ENCODE measurements at regions not wholly inside any gene's neighbourhood (a gene's known extent, or its start where the extent isn't known, plus 50 kb on each side); places are given as distances from the start of the nearest gene placed in this dataset.

DNA sequence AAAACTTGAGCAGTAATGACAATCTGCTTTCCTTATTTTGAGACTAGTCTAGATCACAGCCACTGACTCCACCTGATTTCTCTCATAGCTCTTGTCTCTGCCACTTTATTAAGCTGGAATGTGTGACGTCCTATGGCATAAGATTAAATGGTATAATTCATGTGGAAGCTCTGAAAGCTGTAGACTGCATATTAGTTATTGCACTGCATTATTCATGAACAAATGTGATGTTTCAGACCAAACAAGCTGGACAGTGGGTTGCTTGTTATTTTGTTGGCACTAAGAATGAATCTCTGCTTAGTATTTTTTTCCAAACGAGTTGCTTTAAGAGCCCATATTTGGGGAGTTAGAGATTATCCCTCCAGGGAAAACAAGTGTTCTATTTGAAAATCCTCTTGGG is 1218.5 kb downstream of the SUCLG1 start:
- intact Hi-C loops (cut with micrococcal nuclease): no loop called here
- no TSS peak for BruUV-seq (replicated peaks)

More for the DNA sequence above, 1218.5 kb downstream of the SUCLG1 start:
- DNase-seq (ENCODE audit: extremely low read depth in 1 of 4, low spot score in 3 of 4): no peak
- H3K4me3 ChIP-seq: no peak overlapping the region
- in situ Hi-C loops (cut with MboI): no loop called here
- H3K9ac ChIP-seq (ENCODE audit: insufficient read depth in 1 of 2, low read depth in 2 of 2, low read length in 2 of 2): no peak overlapping the region
- no peaks in the 10 kb centered on the region for H4K20me1 ChIP-seq (replicated peaks; ENCODE audit: control insufficient read depth, insufficient read depth, low read length)
- H3K9me3 ChIP-seq (replicated peaks; ENCODE audit: control insufficient read depth, insufficient read depth, low read depth, low read length): no peaks in the 10 kb centered on the region
- no peak overlapping the region for H3K4me2 ChIP-seq (ENCODE audit: insufficient read depth, low read length)
- 0% methylated on average over 2 of the region's 2 CpGs for WGBS (ENCODE audit: insufficient coverage, low coverage, missing lambda C conversion rate)
- no peak for ATAC-seq
- no peak overlapping the region for H2AFZ ChIP-seq (ENCODE audit: low read depth, low read length)
- no peaks in the 10 kb centered on the region for H3K79me2 ChIP-seq (ENCODE audit: control insufficient read depth, insufficient read depth, low read length)
- TF ChIP-seq CBX1 (IDR thresholded peaks at IDR 0.05; ENCODE audit: low read depth): no peak
- TF ChIP-seq, protein P1, sequence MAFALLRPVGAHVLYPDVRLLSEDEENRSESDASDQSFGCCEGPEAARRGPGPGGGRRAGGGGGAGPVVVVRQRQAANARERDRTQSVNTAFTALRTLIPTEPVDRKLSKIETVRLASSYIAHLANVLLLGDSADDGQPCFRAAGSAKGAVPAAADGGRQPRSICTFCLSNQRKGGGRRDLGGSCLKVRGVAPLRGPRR (CRISPR knock-in tag; IDR thresholded peaks at IDR 0.05): no peak
- no peak for TF ChIP-seq ZKSCAN1 (IDR thresholded peaks at IDR 0.05; ENCODE audit: low read depth, low read length)
- TF ChIP-seq ZNF436 (CRISPR knock-in tag; IDR thresholded peaks at IDR 0.05): no peak
- TF ChIP-seq PCBP2 (IDR thresholded peaks at IDR 0.05; ENCODE audit: low read depth, low read length, poor library complexity, severe bottlenecking): no peak
- no peak for TF ChIP-seq TAL1 (IDR thresholded peaks at IDR 0.05)
- TF ChIP-seq PML (IDR thresholded peaks at IDR 0.05; ENCODE audit: low read length): no peak
- TF ChIP-seq SLC30A9 (CRISPR knock-in tag; IDR thresholded peaks at IDR 0.05): no peak
- no peak for TF ChIP-seq TBP (optimal IDR thresholded peaks at IDR 0.05; ENCODE audit: low read depth, low read length)
- TF ChIP-seq, protein P2, sequence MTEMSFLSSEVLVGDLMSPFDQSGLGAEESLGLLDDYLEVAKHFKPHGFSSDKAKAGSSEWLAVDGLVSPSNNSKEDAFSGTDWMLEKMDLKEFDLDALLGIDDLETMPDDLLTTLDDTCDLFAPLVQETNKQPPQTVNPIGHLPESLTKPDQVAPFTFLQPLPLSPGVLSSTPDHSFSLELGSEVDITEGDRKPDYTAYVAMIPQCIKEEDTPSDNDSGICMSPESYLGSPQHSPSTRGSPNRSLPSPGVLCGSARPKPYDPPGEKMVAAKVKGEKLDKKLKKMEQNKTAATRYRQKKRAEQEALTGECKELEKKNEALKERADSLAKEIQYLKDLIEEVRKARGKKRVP (CRISPR knock-in tag; IDR thresholded peaks at IDR 0.05): no peak
- no peak for TF ChIP-seq JUND (IDR thresholded peaks at IDR 0.05; ENCODE audit: borderline replicate concordance, low read depth, low read length)
- no peak for TF ChIP-seq JUND (tag; IDR thresholded peaks at IDR 0.05; ENCODE audit: borderline replicate concordance, low read depth, low read length)
- TF ChIP-seq NFE2L1 (tag; IDR thresholded peaks at IDR 0.05; ENCODE audit: borderline replicate concordance, low read depth): no peak
- no peak for TF ChIP-seq MCM2 (IDR thresholded peaks at IDR 0.05; ENCODE audit: low read depth)
- TF ChIP-seq ZNF583 (CRISPR knock-in tag; IDR thresholded peaks at IDR 0.05): no peak
- TF ChIP-seq NFIC (IDR thresholded peaks at IDR 0.05): no peak
- TF ChIP-seq, protein P3, sequence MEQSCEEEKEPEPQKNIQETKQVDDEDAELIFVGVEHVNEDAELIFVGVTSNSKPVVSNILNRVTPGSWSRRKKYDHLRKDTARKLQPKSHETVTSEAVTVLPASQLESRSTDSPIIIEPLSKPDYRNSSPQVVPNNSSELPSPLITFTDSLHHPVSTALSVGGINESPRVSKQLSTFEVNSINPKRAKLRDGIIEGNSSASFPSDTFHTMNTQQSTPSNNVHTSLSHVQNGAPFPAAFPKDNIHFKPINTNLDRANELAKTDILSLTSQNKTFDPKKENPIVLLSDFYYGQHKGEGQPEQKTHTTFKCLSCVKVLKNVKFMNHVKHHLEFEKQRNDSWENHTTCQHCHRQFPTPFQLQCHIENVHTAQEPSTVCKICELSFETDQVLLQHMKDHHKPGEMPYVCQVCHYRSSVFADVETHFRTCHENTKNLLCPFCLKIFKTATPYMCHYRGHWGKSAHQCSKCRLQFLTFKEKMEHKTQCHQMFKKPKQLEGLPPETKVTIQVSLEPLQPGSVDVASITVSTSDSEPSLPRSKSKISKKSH (CRISPR knock-in tag; IDR thresholded peaks at IDR 0.05): no peak
- no peak for TF ChIP-seq POLR2A (conservative IDR thresholded peaks at IDR 0.05)
- no peaks in the 10 kb centered on the region for H3K27me3 ChIP-seq (ENCODE audit: control insufficient read depth in 2 of 2, insufficient read depth in 2 of 2, low read length in 2 of 2)
- H3K27ac ChIP-seq (ENCODE audit: extremely low read depth, low read depth, low read length): no peak overlapping the region
- FAIRE-seq: no peak
- H3K4me1 ChIP-seq (replicated peaks in 1 of 2; ENCODE audit: control insufficient read depth in 2 of 2, insufficient read depth in 2 of 2, low read length in 2 of 2): no peaks in the 10 kb centered on the region
- H3K36me3 ChIP-seq (ENCODE audit: control insufficient read depth, insufficient read depth, low read length): no peaks in the 10 kb centered on the region
- CTCF ChIA-PET (ENCODE audit: low intra/inter-chr PET ratio): no interaction called here
- H3K9me1 ChIP-seq (ENCODE audit: control insufficient read depth, insufficient read depth, low read length): no peaks in the 10 kb centered on the region
- POLR2A ChIA-PET: no interaction called here
